A549 (cell line): ENCODE measurements at regions not wholly inside any gene's neighbourhood (a gene's known extent, or its start where the extent isn't known, plus 50 kb on each side); places are given as distances from the start of the nearest gene placed in this dataset.

Experiments used
- ATAC-seq, 2 experiments: fragments of 200-7000 bp in 1 of 2; fragments of >200 bp in 1 of 2; cut with Nextera tagmentation in 1 of 2; cut with Tn5 transposase in 1 of 2; 3 replicates each; pipeline versions ENCODE4 v1.8.0 to v1.9.1; 2018 to 2020; ENCODE audit warnings: mild to moderate bottlenecking in 1 of 2, moderate library complexity in 1 of 2
- CTCF ChIA-PET: fragments of 300-600 bp; sonication (Branson Sonifier 250); formaldehyde crosslinking; extraction: SDS; loops from one replicate; lab custom pipeline; 2021; ENCODE audit warnings: antibody characterized with exemption, inconsistent platforms; lab: Yijun Ruan, JAX
- POLR2A ChIA-PET: fragments of 350-600 bp; formaldehyde crosslinking; extraction: SDS; loops from one replicate; lab custom pipeline; 2021; ENCODE audit warnings: antibody characterized with exemption, inconsistent platforms; lab: Yijun Ruan, JAX
- DNase-seq, 2 experiments: peaks; one replicate each; pipeline versions ENCODE4 v3.0.0 to v3.0.0-alpha.2; 2011 to 2016; ENCODE audit warnings: low read depth in 1 of 2, low spot score in 1 of 2
- FAIRE-seq: peaks from 2 replicates; lab custom pipeline; 2011; peaks lifted over from hg19 to GRCh38; lab: Jason Lieb, UNC
- H3K27ac ChIP-seq, 2 experiments: fragments of >200 bp; sonication (Bioruptor Twin); formaldehyde crosslinking; 3 replicates each; pipeline ENCODE4 v1.5.1; 2016 to 2017
- H3K4me1 ChIP-seq: fragments of >200 bp; sonication (Bioruptor Twin); formaldehyde crosslinking; 3 replicates; pipeline ENCODE4 v1.6.1; 2016
- H3K4me2 ChIP-seq: fragments of >200 bp; sonication (Bioruptor Twin); formaldehyde crosslinking; 3 replicates; pipeline ENCODE4 v1.6.1; 2016
- H3K4me3 ChIP-seq: fragments of >200 bp; sonication (Bioruptor Twin); formaldehyde crosslinking; 3 replicates; pipeline ENCODE4 v1.5.1; 2016
- H3K9me3 ChIP-seq: fragments of >200 bp; sonication (Bioruptor Twin); formaldehyde crosslinking; 3 replicates; pipeline ENCODE4 v1.6.1; 2016
- BHLHE40 ChIP-seq: IDR thresholded peaks from 2 replicates; pipeline ENCODE4 v1.6.1; 2012; ENCODE audit warnings: low read depth, low read length, inconsistent platforms
- CEBPB ChIP-seq, 2 experiments: fragments of >200 bp in 1 of 2; sonication (Bioruptor Twin) in 1 of 2; formaldehyde crosslinking in 1 of 2; IDR thresholded peaks; 2 replicates each; pipeline ENCODE4 v1.6.1; 2012 to 2016
- EHMT2 ChIP-seq: fragments of 200-600 bp; sonication (generic); IDR thresholded peaks from 2 replicates; pipeline ENCODE4 v1.6.1; 2016; ENCODE audit warnings: antibody characterized with exemption, low read depth, mild to moderate bottlenecking, moderate library complexity
- ESRRA ChIP-seq: fragments of 150-350 bp; IDR thresholded peaks from 2 replicates; pipeline ENCODE4 v1.6.1; 2014; ENCODE audit warnings: mild to moderate bottlenecking, low read length, borderline replicate concordance
- FOSB ChIP-seq: fragments of 250-450 bp; sonication (Bioruptor Pico); IDR thresholded peaks from 2 replicates; pipeline ENCODE4 v1.5.0; 2020; ENCODE audit warnings: mild to moderate bottlenecking, moderate library complexity
- FOXS1 ChIP-seq: fragments of 250-450 bp; sonication (Bioruptor Pico); IDR thresholded peaks from 2 replicates; pipeline ENCODE4 v1.5.0; 2020; ENCODE audit warnings: mild to moderate bottlenecking, moderate library complexity
- HEYL ChIP-seq: fragments of 250-450 bp; sonication (Bioruptor Pico); IDR thresholded peaks from 2 replicates; pipeline ENCODE4 v1.8.0; 2021; ENCODE audit warnings: mild to moderate bottlenecking, moderate library complexity
- JUN ChIP-seq, 2 experiments: fragments of >200 bp; sonication (Bioruptor Twin); formaldehyde crosslinking; IDR thresholded peaks; 2 replicates in 1 of 2; 3 replicates in 1 of 2; pipeline ENCODE4 v1.6.1; 2016 to 2017
- JUNB ChIP-seq: fragments of >200 bp; sonication (Bioruptor Twin); formaldehyde crosslinking; IDR thresholded peaks from 2 replicates; pipeline ENCODE4 v1.6.1; 2016
- NPAS2 ChIP-seq: fragments of 250-450 bp; sonication (Bioruptor Pico); IDR thresholded peaks from 2 replicates; pipeline ENCODE4 v1.8.0; 2022; ENCODE audit warnings: mild to moderate bottlenecking, moderate library complexity, borderline replicate concordance
- POLR2AphosphoS2 ChIP-seq: conservative IDR thresholded peaks from 2 replicates; pipeline ENCODE4 v1.6.1; 2012; ENCODE audit warnings: low read length, improper control_type of control experiment, inconsistent platforms
- RFX5 ChIP-seq: fragments of 450-650 bp; IDR thresholded peaks from 2 replicates; pipeline ENCODE4 v1.7.1; 2014; ENCODE audit warnings: antibody characterized with exemption, mild to moderate bottlenecking, moderate library complexity
- SREBF2 ChIP-seq: fragments of 450-650 bp; IDR thresholded peaks from 2 replicates; pipeline ENCODE4 v1.6.1; 2014; ENCODE audit warnings: mild to moderate bottlenecking, moderate library complexity
- WGBS: methylation state at CpG from one replicate; pipeline ENCODE4 v1.1.6; 2017; ENCODE audit errors: missing lambda C conversion rate; 5-methylcytosine and 5-hydroxymethylcytosine counted together
- TF ChIP-seq, protein P1 (sequence below): fragments of >200 bp; sonication (Bioruptor Twin); formaldehyde crosslinking; IDR thresholded peaks from 3 replicates; pipeline ENCODE4 v1.6.1; 2016
- TF ChIP-seq, protein P2 (sequence below): fragments of 200-600 bp; sonication (generic); IDR thresholded peaks from 2 replicates; pipeline ENCODE4 v1.6.1; 2016; ENCODE audit warnings: antibody characterized with exemption, mild to moderate bottlenecking, moderate library complexity
- TF ChIP-seq, protein P3 (sequence below): fragments of 250-450 bp; sonication (Bioruptor Pico); IDR thresholded peaks from 2 replicates; pipeline ENCODE4 v1.5.0; 2021; ENCODE audit warnings: mild to moderate bottlenecking, moderate library complexity, borderline replicate concordance
- TF ChIP-seq, protein P4 (sequence below): fragments of 150-350 bp; IDR thresholded peaks from 2 replicates; pipeline ENCODE4 v1.6.1; 2014; ENCODE audit warnings: low read depth, mild to moderate bottlenecking, low read length

DNA sequence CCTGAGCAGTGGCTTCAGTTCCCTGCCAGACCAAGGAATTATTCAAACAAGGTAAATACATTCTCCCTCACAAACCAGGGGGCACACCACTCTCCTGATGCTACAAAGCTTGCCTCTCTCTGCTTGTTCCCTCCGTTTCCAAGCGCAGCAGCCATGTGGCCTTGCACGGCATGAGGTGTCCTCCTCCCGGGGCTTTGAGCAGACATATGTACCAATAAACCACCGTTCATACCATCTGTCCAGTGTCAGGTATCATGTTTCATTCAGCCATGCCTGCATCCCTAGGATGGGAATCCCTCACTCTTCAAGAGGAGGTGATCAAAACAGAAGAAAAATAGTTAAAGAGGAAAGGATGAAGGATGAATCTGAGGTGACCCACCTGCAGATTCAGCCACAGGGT is 282.7 kb downstream of the ENC1 start:
- ChIA-PET POLR2A (no interaction called here), CTCF (interaction anchor here (1.1 kb wide), 1 partner anchor 310 kb away, joined by 3 read pairs; no protein-coding TSS in a partner anchor)

DNA sequence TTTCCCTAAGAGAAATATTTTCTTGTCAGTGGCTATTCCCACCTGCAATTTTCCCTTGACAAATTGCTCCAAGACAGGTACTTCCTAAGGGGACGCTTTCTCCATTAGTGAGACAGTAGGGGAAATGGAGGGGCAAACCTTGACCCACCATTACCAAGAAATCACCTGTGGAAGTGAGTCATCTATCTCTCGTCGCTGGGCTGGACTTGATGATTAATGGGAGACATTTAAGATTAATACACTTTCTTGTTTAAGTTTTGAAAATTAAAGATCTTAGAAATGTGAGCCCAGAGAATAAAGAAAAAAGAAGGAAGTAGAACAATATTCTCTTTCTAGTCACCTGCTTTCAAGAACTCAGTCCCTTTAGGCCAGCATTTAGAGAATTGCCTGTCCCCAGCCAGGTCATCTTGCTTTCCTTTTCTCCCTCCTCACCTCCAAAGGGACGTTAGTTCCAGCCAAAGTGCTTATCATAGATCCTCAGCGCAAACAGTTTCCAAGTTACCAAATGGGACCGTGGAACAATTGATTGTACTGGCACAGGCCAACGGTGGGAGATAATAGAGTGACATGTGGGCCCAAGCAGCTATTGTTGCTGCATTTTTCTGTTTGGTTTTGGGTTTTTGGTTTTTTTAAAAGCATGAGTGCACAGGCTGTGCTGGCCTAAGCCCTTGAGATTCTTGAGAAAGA is 284.4 kb downstream of the ENC1 start:
- no peak overlapping the region for H3K27ac ChIP-seq
- ChIA-PET POLR2A (no interaction called here), CTCF (interaction anchor here (0.6 kb wide), 1 partner anchor 1224 kb away, joined by 4 read pairs; no protein-coding TSS in a partner anchor)
- H3K4me1 ChIP-seq = no peaks in the 10 kb centered on the region
- 82% methylated on average over 7 of the region's 7 CpGs for WGBS
- no peak for DNase-seq
- H3K9me3 ChIP-seq = no peaks in the 10 kb centered on the region
- FAIRE-seq = no peak
- H3K4me2 ChIP-seq = no peak overlapping the region
- no peak for ATAC-seq
- H3K4me3 ChIP-seq = no peak overlapping the region
- TF ChIP-seq SREBF2 = no peak
- TF ChIP-seq CEBPB (IDR thresholded peaks at IDR 0.05) = no peak
- TF ChIP-seq, protein P1, sequence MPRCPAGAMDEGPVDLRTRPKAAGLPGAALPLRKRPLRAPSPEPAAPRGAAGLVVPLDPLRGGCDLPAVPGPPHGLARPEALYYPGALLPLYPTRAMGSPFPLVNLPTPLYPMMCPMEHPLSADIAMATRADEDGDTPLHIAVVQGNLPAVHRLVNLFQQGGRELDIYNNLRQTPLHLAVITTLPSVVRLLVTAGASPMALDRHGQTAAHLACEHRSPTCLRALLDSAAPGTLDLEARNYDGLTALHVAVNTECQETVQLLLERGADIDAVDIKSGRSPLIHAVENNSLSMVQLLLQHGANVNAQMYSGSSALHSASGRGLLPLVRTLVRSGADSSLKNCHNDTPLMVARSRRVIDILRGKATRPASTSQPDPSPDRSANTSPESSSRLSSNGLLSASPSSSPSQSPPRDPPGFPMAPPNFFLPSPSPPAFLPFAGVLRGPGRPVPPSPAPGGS = no peak
- no peak for TF ChIP-seq JUNB
- TF ChIP-seq, protein P2, sequence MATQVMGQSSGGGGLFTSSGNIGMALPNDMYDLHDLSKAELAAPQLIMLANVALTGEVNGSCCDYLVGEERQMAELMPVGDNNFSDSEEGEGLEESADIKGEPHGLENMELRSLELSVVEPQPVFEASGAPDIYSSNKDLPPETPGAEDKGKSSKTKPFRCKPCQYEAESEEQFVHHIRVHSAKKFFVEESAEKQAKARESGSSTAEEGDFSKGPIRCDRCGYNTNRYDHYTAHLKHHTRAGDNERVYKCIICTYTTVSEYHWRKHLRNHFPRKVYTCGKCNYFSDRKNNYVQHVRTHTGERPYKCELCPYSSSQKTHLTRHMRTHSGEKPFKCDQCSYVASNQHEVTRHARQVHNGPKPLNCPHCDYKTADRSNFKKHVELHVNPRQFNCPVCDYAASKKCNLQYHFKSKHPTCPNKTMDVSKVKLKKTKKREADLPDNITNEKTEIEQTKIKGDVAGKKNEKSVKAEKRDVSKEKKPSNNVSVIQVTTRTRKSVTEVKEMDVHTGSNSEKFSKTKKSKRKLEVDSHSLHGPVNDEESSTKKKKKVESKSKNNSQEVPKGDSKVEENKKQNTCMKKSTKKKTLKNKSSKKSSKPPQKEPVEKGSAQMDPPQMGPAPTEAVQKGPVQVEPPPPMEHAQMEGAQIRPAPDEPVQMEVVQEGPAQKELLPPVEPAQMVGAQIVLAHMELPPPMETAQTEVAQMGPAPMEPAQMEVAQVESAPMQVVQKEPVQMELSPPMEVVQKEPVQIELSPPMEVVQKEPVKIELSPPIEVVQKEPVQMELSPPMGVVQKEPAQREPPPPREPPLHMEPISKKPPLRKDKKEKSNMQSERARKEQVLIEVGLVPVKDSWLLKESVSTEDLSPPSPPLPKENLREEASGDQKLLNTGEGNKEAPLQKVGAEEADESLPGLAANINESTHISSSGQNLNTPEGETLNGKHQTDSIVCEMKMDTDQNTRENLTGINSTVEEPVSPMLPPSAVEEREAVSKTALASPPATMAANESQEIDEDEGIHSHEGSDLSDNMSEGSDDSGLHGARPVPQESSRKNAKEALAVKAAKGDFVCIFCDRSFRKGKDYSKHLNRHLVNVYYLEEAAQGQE = no peak
- no peak for TF ChIP-seq FOSB
- no peak for TF ChIP-seq POLR2AphosphoS2
- TF ChIP-seq HEYL (CRISPR knock-in tag) = no peak
- TF ChIP-seq FOXS1 (CRISPR knock-in tag) = no peak

More for the DNA sequence above, 282.7 kb downstream of the ENC1 start:
- H3K9me3 ChIP-seq = no peaks in the 10 kb centered on the region
- no peak overlapping the region for H3K4me3 ChIP-seq
- TF ChIP-seq EHMT2 (no peak), RFX5 (no peak), FOXS1 (CRISPR knock-in tag) (no peak), HEYL (CRISPR knock-in tag) (no peak), ESRRA (no peak), NPAS2 (CRISPR knock-in tag) (no peak), JUN (IDR thresholded peaks at IDR 0.05) (no peak), BHLHE40 (no peak)
- TF ChIP-seq, protein P3, sequence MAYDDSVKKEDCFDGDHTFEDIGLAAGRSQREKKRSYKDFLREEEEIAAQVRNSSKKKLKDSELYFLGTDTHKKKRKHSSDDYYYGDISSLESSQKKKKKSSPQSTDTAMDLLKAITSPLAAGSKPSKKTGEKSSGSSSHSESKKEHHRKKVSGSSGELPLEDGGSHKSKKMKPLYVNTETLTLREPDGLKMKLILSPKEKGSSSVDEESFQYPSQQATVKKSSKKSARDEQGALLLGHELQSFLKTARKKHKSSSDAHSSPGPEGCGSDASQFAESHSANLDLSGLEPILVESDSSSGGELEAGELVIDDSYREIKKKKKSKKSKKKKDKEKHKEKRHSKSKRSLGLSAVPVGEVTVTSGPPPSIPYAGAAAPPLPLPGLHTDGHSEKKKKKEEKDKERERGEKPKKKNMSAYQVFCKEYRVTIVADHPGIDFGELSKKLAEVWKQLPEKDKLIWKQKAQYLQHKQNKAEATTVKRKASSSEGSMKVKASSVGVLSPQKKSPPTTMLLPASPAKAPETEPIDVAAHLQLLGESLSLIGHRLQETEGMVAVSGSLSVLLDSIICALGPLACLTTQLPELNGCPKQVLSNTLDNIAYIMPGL (CRISPR knock-in tag) = no peak
- TF ChIP-seq, protein P4, sequence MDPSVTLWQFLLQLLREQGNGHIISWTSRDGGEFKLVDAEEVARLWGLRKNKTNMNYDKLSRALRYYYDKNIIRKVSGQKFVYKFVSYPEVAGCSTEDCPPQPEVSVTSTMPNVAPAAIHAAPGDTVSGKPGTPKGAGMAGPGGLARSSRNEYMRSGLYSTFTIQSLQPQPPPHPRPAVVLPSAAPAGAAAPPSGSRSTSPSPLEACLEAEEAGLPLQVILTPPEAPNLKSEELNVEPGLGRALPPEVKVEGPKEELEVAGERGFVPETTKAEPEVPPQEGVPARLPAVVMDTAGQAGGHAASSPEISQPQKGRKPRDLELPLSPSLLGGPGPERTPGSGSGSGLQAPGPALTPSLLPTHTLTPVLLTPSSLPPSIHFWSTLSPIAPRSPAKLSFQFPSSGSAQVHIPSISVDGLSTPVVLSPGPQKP = no peak
- no peaks in the 10 kb centered on the region for H3K4me1 ChIP-seq
- no peak for FAIRE-seq
- DNase-seq = no peak
- no peak overlapping the region for H3K4me2 ChIP-seq
- ATAC-seq = no peak
- WGBS = 62% methylated on average over 5 of the region's 5 CpGs
- H3K27ac ChIP-seq = no peak overlapping the region
